Upper lobe of left lung (tissue), 4 donors: ENCODE measurements at regions not wholly inside any gene's neighbourhood (a gene's known extent, or its start where the extent isn't known, plus 50 kb on each side); places are given as distances from the start of the nearest gene placed in this dataset.

Source experiments
- CTCF ChIP-seq, 6 experiments: fragments of 450-650 bp in 4 of 6; fragments of 200-600 bp in 2 of 6; sonication (generic) in 2 of 6; IDR thresholded peaks; one replicate each; pipeline ENCODE4 v1.5.1; 2016 to 2019; ENCODE audit warnings: antibody characterized with exemption in 6 of 6
- EP300 ChIP-seq, 4 donors: sonication (generic); formaldehyde crosslinking; IDR thresholded peaks; one replicate each; pipeline ENCODE4 v1.5.1; 2017; ENCODE audit warnings: antibody characterized with exemption in 4 of 4, control low read depth in 2 of 4
- POLR2A ChIP-seq, 4 donors: fragments of 450-650 bp; IDR thresholded peaks; one replicate each; pipeline ENCODE4 v1.5.1; 2016 to 2017; ENCODE audit warnings: antibody characterized with exemption in 4 of 4, mild to moderate bottlenecking in 2 of 4
- POLR2AphosphoS5 ChIP-seq, 2 donors: sonication (generic); formaldehyde crosslinking; IDR thresholded peaks; one replicate each; pipeline ENCODE4 v1.5.1; 2017; ENCODE audit warnings: antibody characterized with exemption in 2 of 2

DNA sequence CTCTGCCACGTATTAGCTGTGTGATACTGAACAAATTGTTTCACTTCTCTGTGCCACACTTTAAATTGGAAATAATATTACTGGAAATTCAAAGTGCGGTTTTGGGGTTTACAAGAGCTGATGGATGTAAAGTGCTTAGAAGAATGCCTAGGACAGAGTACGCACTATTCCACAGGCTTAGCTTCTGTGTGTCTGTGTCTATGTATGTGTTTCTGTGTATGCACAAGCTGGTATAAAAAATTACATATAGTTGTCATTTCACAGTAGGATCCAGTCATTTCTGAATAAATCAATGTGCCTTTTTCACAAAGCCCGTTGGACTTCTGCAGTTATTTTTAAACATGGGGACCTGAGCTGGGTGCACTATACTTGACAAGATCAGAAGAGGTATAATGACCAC lies 370.4 kb downstream of the TUSC7 start:
- TF ChIP-seq POLR2A (IDR thresholded peaks at IDR 0.05) (no peak), EP300 (IDR thresholded peaks at IDR 0.05) (no peak), CTCF (IDR thresholded peaks at IDR 0.05) (no peak), POLR2AphosphoS5 (IDR thresholded peaks at IDR 0.05) (no peak)
